HG02943 (cell line): ENCODE measurements at regions not wholly inside any gene's neighbourhood (a gene's known extent, or its start where the extent isn't known, plus 50 kb on each side); places are given as distances from the start of the nearest gene placed in this dataset.

Experiments used
- ATAC-seq: cut with Tn5 transposase; IDR thresholded peaks from one replicate; pipeline ENCODE4 v1.9.1; 2021; ENCODE audit warnings: mild to moderate bottlenecking, low read depth, moderate library complexity; ENCODE audit not compliant: unreplicated experiment

- ATAC-seq, result no peak
These were observed 976.9 kb upstream of the MBL2 start for GRCh38 chr10:53749439-53749838.

- ATAC-seq, result no peak
These were observed 975.7 kb upstream of the MBL2 start for GRCh38 chr10:53748319-53748718.

GRCh38 chr10:53744746-53745145, 972.2 kb upstream of the MBL2 start:
- ATAC-seq, result no peak

GRCh38 chr10:53744176-53744575, 971.6 kb upstream of the MBL2 start:
- ATAC-seq, result no peak

- ATAC-seq, result no peak
These were observed 964.5 kb upstream of the MBL2 start for GRCh38 chr10:53737132-53737531.

- ATAC-seq, result no peak
These were observed 954.3 kb upstream of the MBL2 start for GRCh38 chr10:53726921-53727320.

- no peak for ATAC-seq
These were observed 952.0 kb upstream of the MBL2 start for GRCh38 chr10:53724581-53724980.

- no peak for ATAC-seq
These were observed 947.1 kb upstream of the MBL2 start for GRCh38 chr10:53719658-53720057.

GRCh38 chr10:53716156-53716555, 943.6 kb upstream of the MBL2 start:
- no peak for ATAC-seq

- no peak for ATAC-seq
These were observed 940.8 kb upstream of the MBL2 start for GRCh38 chr10:53713431-53713830.

GRCh38 chr10:53702489-53702888, 929.9 kb upstream of the MBL2 start:
- ATAC-seq, result no peak

GRCh38 chr10:53701213-53701612, 928.6 kb upstream of the MBL2 start:
- no peak for ATAC-seq

- no peak for ATAC-seq
These were observed 927.7 kb upstream of the MBL2 start for GRCh38 chr10:53700278-53700677.

GRCh38 chr10:53699684-53700083, 927.1 kb upstream of the MBL2 start:
- no peak for ATAC-seq

- ATAC-seq, result no peak
These were observed 926.6 kb upstream of the MBL2 start for GRCh38 chr10:53699231-53699630.

GRCh38 chr10:53697038-53697437, 924.5 kb upstream of the MBL2 start:
- ATAC-seq, result no peak

- ATAC-seq, result no peak
These were observed 918.1 kb upstream of the MBL2 start for GRCh38 chr10:53690524-53691240.

GRCh38 chr10:53687800-53688199, 915.2 kb upstream of the MBL2 start:
- ATAC-seq, result no peak

GRCh38 chr10:53682885-53683284, 910.3 kb upstream of the MBL2 start:
- ATAC-seq, result no peak

GRCh38 chr10:53682458-53682857, 909.9 kb upstream of the MBL2 start:
- no peak for ATAC-seq

GRCh38 chr10:53679666-53680065, 907.1 kb upstream of the MBL2 start:
- no peak for ATAC-seq

GRCh38 chr10:53675177-53675576, 902.6 kb upstream of the MBL2 start:
- ATAC-seq, result no peak

- ATAC-seq, result no peak
These were observed 894.5 kb upstream of the MBL2 start for GRCh38 chr10:53667063-53667462.
